NCI-H128 (cell line): ENCODE measurements at regions not wholly inside any gene's neighbourhood (a gene's known extent, or its start where the extent isn't known, plus 50 kb on each side); places are given as distances from the start of the nearest gene placed in this dataset.

Source experiments
- DNase-seq: peaks from one replicate; lab custom pipeline; 2025; ENCODE audit not compliant: unreplicated experiment; lab: John Stamatoyannopoulos, UW

DNA sequence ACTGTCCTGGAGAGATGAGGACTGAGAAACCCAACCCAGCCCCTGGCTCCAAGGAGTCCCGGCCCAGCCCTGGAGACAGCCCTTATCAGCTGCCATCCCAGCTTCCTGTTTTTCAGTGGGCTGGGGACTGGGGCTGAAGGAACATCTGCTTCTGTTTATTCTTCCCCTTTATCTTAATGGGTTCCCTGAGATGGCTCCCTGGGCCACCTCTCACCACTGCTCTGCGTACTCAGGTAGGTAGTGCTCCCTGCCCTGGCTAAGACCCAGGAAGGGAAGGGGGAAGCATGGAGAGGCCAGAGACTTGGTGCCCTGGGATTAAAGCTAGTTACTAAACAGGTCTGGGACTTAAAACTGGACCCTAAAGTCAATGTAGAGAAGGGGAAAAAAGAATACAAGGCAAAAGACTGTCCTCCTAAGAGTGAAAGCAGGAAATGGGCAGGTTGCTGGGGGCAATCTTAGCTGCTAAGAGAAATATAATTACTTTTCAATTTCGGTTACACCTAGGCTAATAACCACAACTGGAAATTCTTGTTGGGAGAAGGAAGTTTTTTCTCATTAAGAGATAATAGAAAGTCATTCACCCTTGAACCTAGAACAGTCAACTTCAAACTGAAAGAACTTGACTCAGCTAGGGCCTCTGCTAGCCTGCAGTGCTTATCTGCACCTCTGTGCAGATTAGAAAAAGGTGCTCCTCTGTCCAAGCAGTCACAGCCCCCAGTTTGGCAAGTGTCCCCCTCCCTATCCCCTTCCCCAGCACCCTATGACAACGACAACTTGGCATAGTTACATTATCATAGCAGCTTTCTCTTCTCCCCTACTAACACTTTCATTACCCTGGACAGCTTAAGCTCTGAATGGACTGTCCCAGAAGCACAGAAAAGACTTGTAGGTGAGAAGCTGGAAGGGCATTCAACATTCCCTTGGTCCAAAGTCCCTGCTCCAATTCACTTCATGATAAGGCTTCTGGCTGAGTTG lies 65.6 kb upstream of the KDM7A start:
- no peak for DNase-seq

- no peak for DNase-seq
These were observed 62.8 kb upstream of the KDM7A start for GRCh38 chr7:140239653-140239935.

- peak; percentile 38 for DNase-seq
These were observed 62.2 kb upstream of the KDM7A start for GRCh38 chr7:140238778-140239652.

DNA sequence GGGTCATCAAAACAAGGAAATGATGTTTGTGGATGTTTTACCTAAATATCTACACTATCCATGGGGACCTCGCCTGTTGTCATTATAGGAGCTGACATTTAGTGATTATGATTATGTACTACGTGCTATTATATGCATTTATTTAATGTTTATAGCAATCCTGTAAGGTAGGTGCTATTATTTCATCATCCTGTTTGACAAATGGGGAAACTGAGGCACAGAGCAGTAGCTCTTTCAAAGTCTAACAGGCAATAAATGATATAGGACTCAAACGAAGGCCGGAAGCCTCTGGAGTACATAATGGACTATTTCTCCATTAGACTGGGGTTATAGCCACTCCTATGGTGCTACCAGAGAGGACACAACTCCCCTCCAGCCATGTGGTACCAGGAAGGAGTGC lies 60.6 kb upstream of the KDM7A start:
- no peak for DNase-seq

- no peak for DNase-seq
These were observed 59.8 kb upstream of the KDM7A start for GRCh38 chr7:140236626-140237025.

DNA sequence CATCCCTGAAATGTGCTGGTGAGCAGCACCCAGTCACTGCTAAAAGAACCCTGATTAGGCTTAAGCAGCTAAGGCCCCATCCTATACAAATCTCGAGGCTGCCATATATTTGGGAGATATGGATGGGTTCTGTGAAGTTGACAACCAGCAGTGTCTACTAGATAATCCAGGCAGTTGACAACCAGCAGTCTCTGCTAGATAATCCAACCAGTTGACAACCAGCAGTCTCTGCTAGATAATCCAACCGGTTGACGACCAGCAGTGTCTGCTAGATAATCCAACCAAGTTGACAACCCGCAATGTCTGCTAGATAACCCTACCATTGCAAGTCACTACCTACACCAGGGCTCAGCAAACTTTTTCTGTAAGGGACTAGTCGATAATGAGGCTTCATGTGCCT lies 58.3 kb upstream of the KDM7A start:
- no peak for DNase-seq

- DNase-seq = no peak
These were observed 56.5 kb upstream of the KDM7A start for GRCh38 chr7:140232957-140233917.

- DNase-seq = no peak
These were observed 55.1 kb upstream of the KDM7A start for GRCh38 chr7:140231771-140232491.

- peak; percentile 67 for DNase-seq
These were observed 54.3 kb upstream of the KDM7A start for GRCh38 chr7:140230861-140231770.

GRCh38 chr7:140230516-140230860 lies 53.7 kb upstream of the KDM7A start:
- DNase-seq = no peak

DNA sequence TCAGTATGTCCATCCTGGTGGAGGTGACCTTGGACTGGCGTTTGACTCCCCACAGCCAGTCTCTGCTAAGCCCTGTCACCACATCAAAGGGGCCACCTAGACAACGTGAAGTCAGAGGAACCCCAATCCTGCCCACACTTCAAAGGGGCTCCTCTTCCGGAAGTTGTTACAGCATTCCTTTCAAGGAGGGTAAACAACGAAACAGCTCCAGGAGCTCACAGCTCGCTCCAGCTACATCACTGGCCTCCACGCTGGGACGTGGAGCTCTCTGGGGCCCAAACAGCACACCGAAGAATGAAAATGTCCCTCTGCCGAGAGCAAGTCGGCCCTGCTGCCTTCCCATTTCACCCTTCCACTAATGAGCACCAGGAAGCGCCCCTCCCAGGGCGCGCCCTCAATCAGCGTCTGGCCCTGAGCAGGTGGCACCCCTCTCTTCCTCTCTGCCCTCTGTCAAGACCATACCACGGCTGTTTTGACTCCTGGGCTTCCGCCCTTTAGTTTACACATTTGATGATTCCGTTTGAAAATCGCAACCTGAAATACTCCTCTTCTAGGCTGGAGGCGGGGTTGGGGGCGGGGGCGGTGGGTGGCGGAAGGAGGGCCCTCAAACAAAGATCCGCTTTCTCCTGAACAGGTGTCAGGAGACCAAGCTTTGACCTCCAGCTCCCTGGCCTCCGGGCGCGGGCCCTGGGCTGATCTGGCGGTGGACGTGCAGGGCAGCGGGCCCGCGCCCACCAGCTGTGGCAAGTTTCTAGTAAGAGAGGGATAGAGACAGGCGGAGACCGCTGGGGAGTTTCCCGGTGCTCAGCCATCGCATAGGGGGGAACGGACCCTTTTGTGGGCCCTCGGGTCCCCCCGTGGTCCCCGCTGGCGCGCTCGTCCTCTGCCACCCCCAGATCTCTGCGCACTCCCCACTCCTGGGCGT lies 53.1 kb upstream of the KDM7A start:
- DNase-seq = no peak

- DNase-seq = no peak
These were observed 52.3 kb upstream of the KDM7A start for GRCh38 chr7:140229101-140229525.
